ENCODE measurements at regions not wholly inside any gene's neighbourhood (a gene's known extent, or its start where the extent isn't known, plus 50 kb on each side); places are given as distances from the start of the nearest gene placed in this dataset.

- TF ChIP-seq CTCF (IDR thresholded peaks at IDR 0.05), result no peak
- no peak for ATAC-seq (ENCODE audit: low FRiP score)
- no peak for DNase-seq (ENCODE audit: low spot score)
Observed at GRCh38 chr17:53191878-53192277, 630.8 kb upstream of the KIF2B start.

- TF ChIP-seq CTCF (IDR thresholded peaks at IDR 0.05), result no peak
- DNase-seq (ENCODE audit: low spot score) (no peak), ATAC-seq (ENCODE audit: low FRiP score) (no peak)
Observed at GRCh38 chr17:53186001-53186400, 636.7 kb upstream of the KIF2B start.

- DNase-seq (ENCODE audit: low spot score) (no peak), ATAC-seq (ENCODE audit: low FRiP score) (no peak)
- TF ChIP-seq CTCF (IDR thresholded peaks at IDR 0.05), result no peak
Observed at GRCh38 chr17:53176629-53177028, 646.1 kb upstream of the KIF2B start.

GRCh38 chr17:53168413-53168812 lies 654.3 kb upstream of the KIF2B start:
- DNase-seq (ENCODE audit: low spot score), result no peak
- ATAC-seq (ENCODE audit: low FRiP score), result no peak
- TF ChIP-seq CTCF (IDR thresholded peaks at IDR 0.05), result no peak

- no peak for TF ChIP-seq CTCF (IDR thresholded peaks at IDR 0.05)
- DNase-seq (ENCODE audit: low spot score) (no peak), ATAC-seq (ENCODE audit: low FRiP score) (no peak)
Observed at GRCh38 chr17:53166731-53167130, 656.0 kb upstream of the KIF2B start.

- no peak for TF ChIP-seq CTCF (IDR thresholded peaks at IDR 0.05)
- DNase-seq (ENCODE audit: low spot score) (no peak), ATAC-seq (ENCODE audit: low FRiP score) (no peak)
Observed at GRCh38 chr17:53150101-53150698, 672.5 kb upstream of the KIF2B start.

GRCh38 chr17:53149316-53149715 lies 673.4 kb upstream of the KIF2B start:
- no peak for TF ChIP-seq CTCF (IDR thresholded peaks at IDR 0.05)
- ATAC-seq (ENCODE audit: low FRiP score), result no peak
- DNase-seq (ENCODE audit: low spot score), result no peak
